ENCODE measurements at regions not wholly inside any gene's neighbourhood (a gene's known extent, or its start where the extent isn't known, plus 50 kb on each side); places are given as distances from the start of the nearest gene placed in this dataset.
"Not testable (repeated sequence)": the region's sequence is repeated elsewhere in the genome, so short reads cannot be mapped to it uniquely, and the experiment has no call there.

- ATAC-seq (ENCODE audit: insufficient read depth, low FRiP score): no peak
- no peaks in the 10 kb centered on the region for H3K27me3 ChIP-seq (ENCODE audit: control insufficient read depth in 3 of 3, insufficient read depth in 3 of 3, low read length in 2 of 3)
- no peaks in the 10 kb centered on the region for H3K9me3 ChIP-seq (ENCODE audit: control insufficient read depth in 4 of 4, insufficient read depth in 3 of 4, low read length in 3 of 4)
- no peak overlapping the region for H3K9ac ChIP-seq (ENCODE audit: insufficient read depth in 1 of 2, low read length in 2 of 2)
- no peak for TF ChIP-seq CTCF (IDR thresholded peaks at IDR 0.05; ENCODE audit: control extremely low read depth, extremely low read depth)
- H3K27ac ChIP-seq (ENCODE audit: low read depth in 1 of 2, low read length in 1 of 2): no peak overlapping the region
- no peak for DNase-seq
- H3K36me3 ChIP-seq (ENCODE audit: control insufficient read depth in 4 of 4, insufficient read depth in 4 of 4, low read length in 4 of 4): no peaks in the 10 kb centered on the region
- no peaks in the 10 kb centered on the region for H3K4me1 ChIP-seq (ENCODE audit: control insufficient read depth in 5 of 5, insufficient read depth in 5 of 5, low read length in 5 of 5)
- no peak overlapping the region for H3K4me3 ChIP-seq
- WGBS, 2 donors: 90 to 97% methylated on average over 1 of the region's 1 CpG
These were observed 1213.6 kb downstream of the GALC start for GRCh38 chr14:86779416-86779815.

- ATAC-seq (ENCODE audit: insufficient read depth, low FRiP score): no peak
- 85 to 88% methylated on average over 2 of the region's 2 CpGs for WGBS, 2 donors
- H3K4me1 ChIP-seq (ENCODE audit: control insufficient read depth in 5 of 5, insufficient read depth in 5 of 5, low read length in 5 of 5): no peaks in the 10 kb centered on the region
- H3K27me3 ChIP-seq (ENCODE audit: control insufficient read depth in 3 of 3, insufficient read depth in 3 of 3, low read length in 2 of 3): no peaks in the 10 kb centered on the region
- DNase-seq: no peak
- H3K36me3 ChIP-seq (ENCODE audit: control insufficient read depth in 4 of 4, insufficient read depth in 4 of 4, low read length in 4 of 4): no peaks in the 10 kb centered on the region
- H3K9ac ChIP-seq (ENCODE audit: insufficient read depth in 1 of 2, low read length in 2 of 2): no peak overlapping the region
- H3K4me3 ChIP-seq: no peak overlapping the region
- TF ChIP-seq CTCF (IDR thresholded peaks at IDR 0.05; ENCODE audit: control extremely low read depth, extremely low read depth): no peak
- H3K9me3 ChIP-seq (ENCODE audit: control insufficient read depth in 4 of 4, insufficient read depth in 3 of 4, low read length in 3 of 4): no peaks in the 10 kb centered on the region
- H3K27ac ChIP-seq (ENCODE audit: low read depth in 1 of 2, low read length in 1 of 2): no peak overlapping the region
These were observed 1214.9 kb downstream of the GALC start for GRCh38 chr14:86777963-86778602.

DNA sequence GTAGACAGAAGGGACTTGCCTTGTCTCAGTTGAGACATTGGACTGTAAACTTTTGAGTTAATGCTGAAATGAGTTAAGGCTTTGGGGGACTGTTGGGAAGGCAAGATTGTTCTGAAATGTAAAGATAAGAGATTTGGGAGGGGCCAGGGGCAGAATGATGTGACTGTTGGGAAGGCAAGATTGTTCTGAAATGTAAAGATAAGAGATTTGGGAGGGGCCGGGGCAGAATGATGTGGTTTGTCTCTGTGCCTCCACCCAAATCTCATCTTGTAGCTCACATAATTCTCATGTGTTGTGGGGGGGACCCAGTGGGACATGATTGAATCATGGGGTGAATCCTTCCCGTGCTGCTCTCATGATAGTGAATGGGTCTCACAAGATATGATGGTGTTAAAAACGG, 1217.1 kb downstream of the GALC start:
- not testable (repeated sequence) for H3K4me3 ChIP-seq; H3K4me1 ChIP-seq (ENCODE audit: control insufficient read depth in 5 of 5, insufficient read depth in 5 of 5, low read length in 5 of 5); H3K9me3 ChIP-seq (ENCODE audit: control insufficient read depth in 4 of 4, insufficient read depth in 3 of 4, low read length in 3 of 4); ATAC-seq (ENCODE audit: insufficient read depth, low FRiP score); H3K27ac ChIP-seq (ENCODE audit: low read depth in 1 of 2, low read length in 1 of 2); H3K27me3 ChIP-seq (ENCODE audit: control insufficient read depth in 3 of 3, insufficient read depth in 3 of 3, low read length in 2 of 3); H3K9ac ChIP-seq (ENCODE audit: insufficient read depth in 1 of 2, low read length in 2 of 2); DNase-seq; H3K36me3 ChIP-seq (ENCODE audit: control insufficient read depth in 4 of 4, insufficient read depth in 4 of 4, low read length in 4 of 4)
- WGBS, 2 donors: 80 to 90% methylated on average over 3 of the region's 3 CpGs

- H3K27me3 ChIP-seq (ENCODE audit: control insufficient read depth in 3 of 3, insufficient read depth in 3 of 3, low read length in 2 of 3): no peaks in the 10 kb centered on the region
- WGBS, 2 donors: 61 to 83% methylated on average over 2 of the region's 2 CpGs
These were observed 1218.1 kb downstream of the GALC start for GRCh38 chr14:86774916-86775315.

More at GRCh38 chr14:86774916-86775315, 1218.1 kb downstream of the GALC start:
- Histone ChIP-seq H3K4me3 (no peak overlapping the region), H3K9ac (ENCODE audit: insufficient read depth in 1 of 2, low read length in 2 of 2) (no peak overlapping the region), H3K36me3 (ENCODE audit: control insufficient read depth in 4 of 4, insufficient read depth in 4 of 4, low read length in 4 of 4) (no peaks in the 10 kb centered on the region), H3K9me3 (ENCODE audit: control insufficient read depth in 4 of 4, insufficient read depth in 3 of 4, low read length in 3 of 4) (no peaks in the 10 kb centered on the region), H3K4me1 (ENCODE audit: control insufficient read depth in 5 of 5, insufficient read depth in 5 of 5, low read length in 5 of 5) (no peaks in the 10 kb centered on the region), H3K27ac (ENCODE audit: low read depth in 1 of 2, low read length in 1 of 2) (no peak overlapping the region)
- no peak for TF ChIP-seq CTCF (IDR thresholded peaks at IDR 0.05; ENCODE audit: control extremely low read depth, extremely low read depth)
- DNase-seq (no peak), ATAC-seq (ENCODE audit: insufficient read depth, low FRiP score) (no peak)
